ENCODE measurements at regions not wholly inside any gene's neighbourhood (a gene's known extent, or its start where the extent isn't known, plus 50 kb on each side); places are given as distances from the start of the nearest gene placed in this dataset.

DNA sequence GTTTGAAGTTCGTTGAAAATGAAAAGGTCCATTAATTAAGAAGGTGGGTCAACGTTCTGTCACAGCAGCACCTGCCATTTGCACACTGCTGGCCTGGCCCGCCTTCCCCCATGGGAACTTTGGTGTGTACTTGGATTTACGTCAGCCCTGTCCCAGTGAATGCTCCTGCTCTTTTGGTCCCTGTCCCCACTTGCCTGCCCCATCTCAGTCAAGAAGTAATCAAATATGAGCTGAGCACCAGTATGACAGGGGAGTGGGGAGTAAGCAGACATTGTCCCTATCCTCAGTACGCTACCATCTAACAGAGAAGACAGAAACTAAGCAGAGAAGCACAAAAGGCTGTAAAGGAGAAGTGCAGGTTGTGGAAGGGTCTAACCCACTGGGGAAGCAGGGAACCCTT is 65.1 kb downstream of the SLC4A3 start:
- no peak for DNase-seq (ENCODE audit: low read depth)

DNA sequence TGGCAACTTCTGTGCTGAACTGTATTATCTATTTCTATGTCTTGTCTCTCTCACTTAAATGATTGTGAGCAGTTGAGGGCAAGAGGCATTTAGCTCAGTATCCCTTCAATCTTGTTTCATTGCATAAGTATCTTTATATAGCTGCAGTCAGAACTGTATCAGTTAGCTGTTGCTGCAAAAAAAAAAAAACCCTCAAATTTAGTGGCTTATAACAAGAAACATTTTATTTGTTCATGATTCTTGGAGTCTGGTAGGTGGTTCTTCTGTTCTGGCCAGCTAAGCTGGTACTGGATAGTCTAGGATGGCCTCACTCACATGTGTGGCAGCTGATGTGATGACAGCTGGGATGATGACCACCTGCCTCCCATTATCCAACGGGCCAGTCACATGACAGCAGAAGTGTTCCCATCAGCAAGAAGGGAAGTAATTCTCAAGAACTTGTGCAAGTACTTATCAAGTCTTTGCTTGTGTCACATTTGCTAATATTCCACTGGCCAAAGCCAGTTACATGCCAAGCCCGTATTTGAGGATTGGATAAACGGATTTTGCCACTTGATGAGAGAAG is 67.8 kb downstream of the SLC4A3 start:
- no peak for DNase-seq (ENCODE audit: low read depth)

DNA sequence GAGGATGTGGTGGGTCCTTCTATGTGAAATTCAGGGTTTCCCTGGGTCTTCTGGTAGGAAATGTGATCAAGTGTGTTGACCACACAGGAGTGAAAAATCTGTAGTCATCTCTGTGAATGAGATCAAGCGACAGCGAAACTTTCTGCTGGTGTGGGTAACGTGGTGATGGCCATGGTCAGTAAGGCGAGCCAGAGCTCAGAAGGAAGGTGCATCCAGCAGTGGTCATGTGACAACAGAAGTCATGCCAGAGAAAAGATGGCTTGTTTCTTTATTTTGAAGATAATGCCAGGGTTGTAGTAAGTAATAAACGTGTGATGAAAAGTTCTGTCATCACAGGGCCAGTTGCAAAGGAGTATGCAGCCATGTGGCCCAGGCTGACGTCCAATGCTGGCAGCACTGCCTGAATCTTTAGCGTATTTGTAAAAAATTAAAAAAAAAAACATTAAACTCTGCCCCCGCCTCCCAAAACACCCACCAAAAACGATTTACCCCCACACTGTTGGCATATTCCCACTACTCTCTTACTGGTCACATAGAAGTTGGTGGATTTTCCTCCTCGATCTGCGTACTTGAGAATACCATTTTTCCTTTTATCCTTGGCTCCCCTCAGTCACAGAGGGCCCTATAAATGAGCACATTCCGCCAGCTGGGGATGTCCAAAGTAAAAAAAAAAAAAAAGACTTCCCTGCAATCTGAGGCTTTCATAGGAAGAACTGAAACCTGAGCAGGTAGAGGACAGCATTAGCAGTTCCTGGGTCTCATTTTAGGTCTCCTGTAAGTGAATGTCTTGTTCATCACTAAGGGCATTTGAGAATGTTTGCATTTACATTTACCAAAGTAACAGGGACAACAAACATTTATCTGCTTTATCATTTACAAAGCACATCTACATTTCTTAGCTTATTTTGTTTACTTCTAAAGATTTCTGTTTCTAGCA is 70.6 kb downstream of the SLC4A3 start:
- DNase-seq (ENCODE audit: low read depth) = no peak

DNA sequence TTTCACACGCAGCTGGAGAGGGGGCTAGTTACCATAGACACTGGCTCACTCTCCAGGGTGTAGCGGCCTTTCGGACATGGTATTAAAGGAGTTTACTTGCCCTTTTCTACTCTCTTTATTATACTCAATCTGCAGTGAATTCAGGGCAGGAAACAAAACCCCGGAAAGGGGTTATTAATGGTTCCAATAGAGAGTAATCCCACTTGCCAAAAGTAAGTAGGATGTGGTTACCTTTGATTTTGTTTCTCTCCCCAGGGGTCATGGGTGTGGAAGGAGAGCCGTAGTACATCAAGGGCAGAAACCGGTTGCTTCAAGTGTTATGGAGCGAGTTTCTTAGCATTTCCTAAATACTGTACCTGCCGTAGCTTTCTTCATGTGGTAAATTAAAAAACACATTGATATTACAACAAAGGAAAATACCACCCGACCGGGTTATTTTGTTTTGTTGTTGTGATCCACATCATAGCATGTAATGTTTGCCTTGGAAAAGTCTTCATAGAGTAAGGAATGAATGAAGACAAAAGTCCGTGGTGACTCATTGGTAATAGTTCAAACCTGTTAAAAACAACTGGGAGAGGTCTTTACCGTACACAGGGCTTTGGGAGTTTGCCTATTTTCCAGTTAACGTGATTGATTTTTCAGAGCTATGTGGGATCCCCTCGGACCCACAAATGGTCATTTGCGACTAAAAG is 71.5 kb downstream of the SLC4A3 start:
- no peak for DNase-seq (ENCODE audit: low read depth)

DNA sequence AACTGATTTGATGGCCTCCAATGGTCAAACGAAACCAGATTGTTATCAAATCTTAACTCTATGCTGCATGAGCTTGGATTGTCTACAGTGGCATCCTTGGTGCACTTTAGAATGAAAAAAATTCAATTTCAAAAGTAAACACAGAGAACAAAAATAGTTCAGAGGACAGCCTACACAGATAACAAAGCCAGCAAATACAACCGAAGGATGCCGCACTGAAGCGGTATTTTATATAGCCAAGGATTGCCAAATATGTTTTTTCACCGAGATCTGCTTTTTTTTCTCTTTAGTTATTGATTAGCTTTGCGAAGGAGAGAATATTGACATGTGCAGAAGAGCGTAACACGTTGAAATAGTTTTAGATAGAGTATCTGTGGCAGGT is 72.0 kb downstream of the SLC4A3 start:
- DNase-seq (ENCODE audit: low read depth) = no peak

DNA sequence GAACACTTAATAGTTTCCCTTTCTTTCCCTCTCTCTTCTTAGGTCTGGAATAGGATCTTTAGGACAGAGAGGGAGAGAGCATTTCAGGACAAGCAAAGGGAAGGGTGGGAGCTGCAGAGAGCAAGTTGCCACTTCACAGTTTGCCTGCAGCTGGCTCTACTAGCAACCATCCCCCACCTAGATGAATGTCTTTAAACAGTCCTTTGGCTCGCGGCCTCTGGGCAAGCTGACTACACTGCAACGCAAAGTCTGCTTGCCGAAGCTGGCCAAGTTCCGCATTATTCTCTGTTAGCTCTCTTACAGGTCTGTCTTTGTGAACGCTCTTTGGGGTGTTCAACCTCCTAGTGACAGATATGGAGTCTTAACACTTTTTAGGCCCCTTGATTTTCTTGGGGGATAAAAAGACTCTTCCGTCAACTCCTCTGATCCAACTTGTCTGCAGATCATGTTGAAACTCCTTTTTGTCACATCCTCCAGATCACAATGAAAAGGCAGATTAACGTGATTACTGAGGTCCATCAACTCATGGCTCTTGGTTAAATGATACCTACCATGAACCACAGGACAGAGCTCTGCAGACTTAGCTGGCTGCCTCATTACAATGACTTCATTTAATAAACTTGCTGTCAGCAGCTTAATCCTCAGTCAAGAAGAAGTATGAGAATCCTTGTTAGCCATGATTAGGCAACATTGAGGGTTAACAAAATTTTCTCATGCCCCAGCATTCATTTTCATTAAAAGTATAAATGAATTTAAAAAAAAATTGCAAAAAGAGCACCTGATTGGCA is 74.6 kb downstream of the SLC4A3 start:
- DNase-seq (ENCODE audit: low read depth) = no peak

DNA sequence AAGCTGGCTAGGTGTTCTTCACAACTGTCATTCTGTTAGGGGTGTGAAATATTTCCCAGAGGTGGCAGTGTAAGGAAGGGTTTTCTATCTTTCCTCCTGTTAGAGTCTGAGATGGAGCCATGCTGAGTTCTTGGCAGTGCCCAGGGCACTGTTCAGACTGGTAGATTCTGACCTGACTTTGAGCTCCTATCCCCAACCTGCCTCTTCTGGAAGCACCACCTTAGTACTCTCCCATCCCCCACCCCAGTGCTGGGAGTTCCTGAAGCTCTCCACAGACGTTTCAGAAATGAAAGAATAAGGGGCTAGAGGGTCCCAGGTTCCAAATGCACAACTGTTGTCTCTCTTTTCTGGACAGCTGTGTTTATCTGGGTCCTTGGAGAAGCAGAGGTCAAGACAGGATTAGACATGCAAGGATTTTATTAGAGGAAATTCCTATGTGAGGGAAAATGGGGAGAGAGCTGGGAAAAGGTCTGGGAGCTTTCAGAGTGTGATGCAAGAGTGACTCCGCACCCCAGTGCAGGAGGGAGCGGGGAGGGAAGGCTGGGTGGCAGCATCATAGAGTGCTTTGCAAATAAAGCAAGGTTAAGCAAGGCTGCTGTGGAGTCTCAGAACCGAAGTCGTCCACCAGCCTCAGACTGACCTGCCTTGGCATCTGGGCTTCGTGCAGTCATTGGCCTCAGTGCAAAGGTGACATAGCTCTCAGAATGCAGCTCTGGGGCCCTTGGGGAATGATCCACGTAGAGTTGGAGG is 75.5 kb downstream of the SLC4A3 start:
- DNase-seq (ENCODE audit: low read depth) = no peak

DNA sequence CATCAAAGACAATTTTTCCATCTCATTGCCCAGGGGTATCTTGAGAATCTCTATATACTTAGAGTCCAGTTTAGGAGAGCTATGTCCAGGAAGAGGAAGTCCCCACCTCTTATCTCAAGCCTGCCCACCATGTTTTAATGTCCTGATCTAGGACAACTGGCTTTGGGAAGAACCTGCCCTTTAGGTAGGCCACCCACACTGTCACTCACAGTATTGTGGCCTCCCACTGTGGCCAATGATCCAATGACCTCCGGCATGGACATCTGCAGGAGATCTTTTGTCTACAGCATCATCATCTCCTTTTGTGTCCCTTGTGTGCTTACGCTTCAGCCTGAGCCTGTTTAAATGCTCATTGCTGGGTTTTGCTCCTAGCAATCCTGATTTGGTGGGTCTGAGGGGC is 77.4 kb downstream of the SLC4A3 start:
- DNase-seq (ENCODE audit: low read depth) = no peak

DNA sequence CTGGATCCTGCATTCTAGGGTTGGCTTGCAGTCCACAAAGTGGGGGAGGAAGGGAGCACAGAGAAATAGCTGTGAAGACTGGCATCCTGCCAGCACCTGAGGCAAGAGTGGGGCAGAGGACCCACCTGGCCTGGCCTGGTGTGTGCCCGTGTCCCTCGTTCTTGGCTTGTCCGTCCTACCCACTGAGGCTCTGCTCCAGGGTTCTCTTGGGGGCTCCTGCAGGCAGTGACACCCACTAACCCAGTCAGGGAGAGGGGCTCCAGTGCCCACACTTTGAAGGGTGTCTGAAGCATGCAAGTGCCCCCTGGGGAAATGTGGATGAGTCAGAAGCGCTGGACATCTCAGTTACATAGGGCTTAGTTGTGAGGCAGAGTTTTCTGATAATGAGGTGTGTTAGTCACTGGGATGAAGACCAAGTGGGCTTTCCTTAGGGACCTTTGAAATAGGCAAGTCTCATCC is 79.4 kb downstream of the SLC4A3 start:
- no peak for DNase-seq (ENCODE audit: low read depth)

DNA sequence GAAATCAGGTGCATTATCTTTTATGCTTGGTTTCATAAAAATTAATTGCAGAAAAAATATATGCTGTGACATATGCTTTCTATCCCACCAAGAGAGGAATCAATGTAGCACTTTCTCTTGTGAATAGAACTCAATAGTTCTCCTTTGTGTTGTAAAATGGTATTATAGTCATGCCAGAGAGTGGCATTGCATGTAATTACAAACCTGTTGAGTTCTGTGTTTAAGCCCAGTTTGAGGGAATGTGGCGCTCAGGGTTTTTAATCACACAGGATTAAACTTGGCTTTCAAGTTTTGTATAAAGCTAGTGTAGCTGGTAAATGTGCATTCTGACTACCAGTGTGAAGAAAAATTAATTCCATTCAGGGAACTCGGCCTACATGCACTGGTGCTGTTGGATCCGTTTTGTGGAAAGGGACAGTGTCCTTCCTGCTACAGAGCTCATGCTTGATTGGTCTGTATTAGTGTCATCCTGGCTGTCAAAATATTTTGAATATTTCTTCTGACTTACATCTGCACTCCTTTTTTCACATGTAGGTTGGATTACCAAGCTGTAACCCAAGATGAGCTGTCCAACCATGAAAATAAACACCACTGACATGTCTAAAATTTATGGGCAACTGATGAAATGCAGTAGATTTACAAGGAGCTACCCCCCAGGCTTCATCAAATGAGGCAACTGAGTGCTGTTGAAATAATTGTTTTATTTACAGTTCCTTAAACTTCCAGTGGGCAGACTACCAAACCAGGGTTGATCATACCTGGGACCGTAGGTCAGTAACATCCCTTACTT is 80.3 kb downstream of the SLC4A3 start:
- no peak for DNase-seq (ENCODE audit: low read depth)

DNA sequence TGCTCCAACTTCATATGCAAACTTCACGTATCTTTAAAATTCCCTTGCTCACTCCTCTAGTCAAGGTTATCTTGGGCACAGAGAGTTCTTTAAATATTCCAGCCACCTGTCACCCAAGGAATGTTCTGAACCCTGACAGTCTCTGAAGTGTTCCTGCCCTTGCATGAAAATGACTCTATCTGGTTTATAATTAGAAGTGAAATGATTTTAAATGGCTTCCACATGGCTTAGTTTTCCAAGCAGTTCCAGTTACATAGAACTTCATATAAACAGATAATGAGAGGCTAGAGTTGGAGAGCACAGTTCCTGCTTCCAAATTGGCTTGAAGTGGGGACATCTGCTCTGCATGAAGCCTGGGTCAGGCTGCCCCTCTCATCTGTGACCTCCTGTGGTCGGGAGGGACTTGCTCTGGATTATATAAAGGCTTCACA is 81.9 kb downstream of the SLC4A3 start:
- no peak for DNase-seq (ENCODE audit: low read depth)

DNA sequence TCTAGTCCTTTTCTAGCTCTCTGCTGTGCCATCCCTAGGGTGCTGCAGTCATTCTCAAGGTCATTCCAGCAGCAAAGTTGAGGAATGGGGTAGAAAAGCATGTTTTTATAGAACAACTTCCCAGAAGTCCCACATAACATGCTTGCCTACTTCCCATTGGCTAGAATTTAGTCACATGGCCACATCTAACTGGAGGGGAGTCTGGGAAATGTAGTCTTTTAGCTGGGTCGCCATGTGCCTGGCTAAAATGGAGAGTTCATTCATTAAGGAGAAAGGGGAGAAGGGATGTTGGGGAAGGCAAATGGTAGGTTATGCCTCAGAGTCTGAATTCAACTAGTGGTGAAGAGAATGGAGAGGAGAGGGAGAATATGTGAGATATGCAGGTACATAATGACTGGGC is 85.7 kb downstream of the SLC4A3 start:
- DNase-seq (ENCODE audit: low read depth) = no peak

DNA sequence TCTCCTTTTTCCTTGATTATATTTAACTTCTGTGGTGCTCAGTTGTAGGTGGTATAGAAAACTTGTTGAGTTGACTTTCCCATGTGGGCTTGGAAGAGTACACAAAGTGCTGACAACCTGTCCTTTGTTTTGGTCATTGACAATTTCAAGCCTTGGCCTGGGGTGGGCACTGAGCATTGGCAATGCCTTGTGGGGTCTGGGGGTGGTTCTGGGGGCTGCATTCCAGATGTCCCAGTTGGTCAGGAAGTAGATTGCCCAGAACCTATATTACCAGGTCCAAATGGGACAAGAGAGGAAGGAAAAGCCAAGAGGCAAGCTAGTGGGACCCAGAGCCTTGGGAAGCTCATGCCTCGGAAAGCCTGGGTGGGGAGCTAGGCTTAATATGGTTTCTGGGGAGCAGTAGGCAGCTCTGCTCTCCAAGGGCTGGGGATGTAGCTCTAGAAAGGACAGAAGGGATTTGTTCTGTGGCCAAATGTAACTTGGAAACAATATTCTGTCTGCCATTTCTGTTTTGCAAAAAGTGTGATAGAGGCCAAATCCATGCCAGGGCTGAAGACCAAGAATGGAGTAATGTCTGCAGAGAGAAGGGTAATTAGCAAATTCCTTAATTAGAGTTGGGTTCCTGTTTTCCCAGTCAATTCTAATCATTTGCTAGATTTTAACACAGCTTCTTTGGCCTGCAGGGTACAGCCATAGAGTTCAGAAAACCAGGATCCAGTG is 87.4 kb downstream of the SLC4A3 start:
- DNase-seq (ENCODE audit: low read depth) = no peak

DNA sequence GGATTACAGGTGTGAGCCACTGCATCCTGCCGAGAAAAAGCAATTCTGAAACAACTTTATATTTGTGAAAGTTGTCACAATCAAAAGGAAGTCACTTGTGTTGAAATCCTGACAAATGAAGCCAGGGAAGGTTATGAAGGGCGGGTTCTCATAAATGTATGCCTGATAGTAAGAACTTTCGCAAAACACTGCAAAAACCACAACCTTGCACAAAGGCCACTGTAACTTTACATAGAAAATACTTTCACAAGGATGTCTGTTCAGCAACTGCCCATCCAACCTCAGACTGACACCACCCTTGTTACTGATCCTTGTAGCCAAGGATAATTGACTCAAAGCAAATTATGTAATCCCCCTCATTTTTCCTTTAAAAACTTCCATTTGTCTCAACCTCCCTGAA is 90.6 kb downstream of the SLC4A3 start:
- no peak for DNase-seq (ENCODE audit: low read depth)

DNA sequence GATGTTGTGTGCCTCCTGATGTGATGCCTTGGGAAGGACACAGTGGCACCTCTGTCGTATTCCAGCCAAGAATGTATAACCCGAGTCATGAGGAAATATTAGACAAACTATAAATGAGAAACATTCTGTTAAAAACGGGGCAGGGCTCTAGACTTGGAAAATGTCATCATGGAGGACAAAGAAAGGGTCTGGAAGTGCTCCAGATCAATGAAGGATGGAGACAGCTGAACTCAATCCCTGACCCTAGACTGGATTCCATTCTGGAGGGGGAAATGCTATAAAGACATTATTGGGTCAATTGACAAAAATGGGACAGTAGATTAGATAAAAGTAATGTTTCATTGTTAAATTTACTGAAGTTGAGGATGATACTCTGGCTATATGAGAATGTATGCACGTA is 92.1 kb downstream of the SLC4A3 start:
- no peak for DNase-seq (ENCODE audit: low read depth)

DNA sequence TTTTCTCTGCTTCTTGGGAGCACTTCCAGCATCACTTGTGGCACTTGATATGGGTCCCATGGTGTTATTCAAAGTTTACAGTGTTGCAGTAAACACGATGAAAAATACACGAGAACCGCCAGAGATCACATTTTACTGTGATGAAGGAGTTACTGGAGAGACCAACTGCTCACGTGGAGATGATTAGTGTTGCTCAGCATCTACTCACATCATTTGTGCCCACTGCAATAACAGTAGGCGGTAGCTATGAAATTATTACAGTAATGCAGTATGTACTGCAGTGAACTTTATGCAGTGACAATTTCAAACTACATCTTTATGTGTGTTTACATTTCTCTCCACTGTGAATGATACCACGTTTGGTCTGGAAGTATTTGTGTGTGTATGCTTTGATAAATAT is 93.5 kb downstream of the SLC4A3 start:
- DNase-seq (ENCODE audit: low read depth) = no peak

DNA sequence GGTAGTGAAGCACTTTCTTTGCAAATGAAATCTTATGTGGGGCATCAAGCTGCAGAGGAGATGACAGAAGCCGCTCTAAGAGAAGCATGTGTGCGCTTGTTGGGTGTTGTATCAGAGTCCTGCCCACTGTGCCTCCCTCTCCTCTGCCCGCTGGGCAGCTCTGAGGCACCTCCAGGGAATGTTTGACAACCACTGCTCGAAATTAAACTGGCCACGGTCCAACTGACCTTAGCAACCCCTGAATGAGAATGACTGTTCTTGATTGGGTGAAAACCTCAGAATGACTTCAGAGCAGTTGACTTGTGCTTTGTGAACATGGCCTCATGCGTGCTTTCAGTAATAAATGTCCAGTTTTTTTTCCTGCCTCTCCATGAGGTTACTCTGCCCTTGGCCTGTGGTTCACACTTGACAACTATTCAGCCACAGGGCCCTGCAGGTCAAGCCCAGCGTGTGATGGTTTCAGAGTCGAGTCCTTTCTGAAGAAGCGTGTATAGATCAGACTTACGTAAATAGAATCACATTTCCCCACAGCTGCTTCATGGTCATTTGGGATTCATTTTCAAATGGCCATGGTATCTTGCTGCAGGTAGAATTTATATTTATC is 94.9 kb downstream of the SLC4A3 start:
- DNase-seq (ENCODE audit: low read depth) = no peak

DNA sequence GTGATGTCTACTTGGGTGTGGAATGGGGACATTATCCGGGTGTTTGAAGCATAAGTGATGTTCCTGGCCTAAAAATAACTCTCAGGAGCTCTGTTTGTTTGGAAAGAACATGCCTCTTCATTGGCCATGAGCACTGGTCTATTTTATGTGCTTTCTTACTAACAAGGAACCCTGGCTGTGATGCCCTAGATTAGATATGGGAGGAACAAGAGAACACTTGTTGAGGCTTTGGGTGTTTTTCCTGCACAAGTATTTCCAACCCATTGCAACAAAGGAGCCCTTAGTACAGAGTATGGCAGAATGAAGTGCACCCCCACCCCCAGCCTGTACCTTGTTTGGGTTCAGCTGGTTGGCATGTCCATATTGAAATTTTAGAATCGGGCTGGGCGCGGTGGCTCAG is 95.9 kb downstream of the SLC4A3 start:
- no peak for DNase-seq (ENCODE audit: low read depth)

DNA sequence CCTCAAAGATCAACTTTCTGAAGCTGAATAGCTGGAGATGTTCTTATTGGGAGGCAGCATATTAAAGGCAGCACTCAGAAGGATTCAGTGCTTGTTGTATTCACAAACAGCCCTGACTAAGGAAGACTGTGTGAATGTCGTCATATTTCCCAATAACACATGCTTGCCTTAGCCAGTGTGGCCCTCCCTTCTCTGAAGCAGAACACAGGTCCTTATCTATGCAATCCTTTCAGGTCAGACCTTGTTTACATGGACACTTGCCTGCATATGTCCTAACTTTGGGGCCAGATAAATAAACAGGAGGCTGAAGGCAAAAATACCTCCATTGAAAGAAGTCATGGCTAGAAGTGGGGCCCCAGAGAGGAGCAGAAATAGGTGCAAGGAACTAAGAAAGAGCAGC is 97.2 kb downstream of the SLC4A3 start:
- DNase-seq (ENCODE audit: low read depth) = no peak

DNA sequence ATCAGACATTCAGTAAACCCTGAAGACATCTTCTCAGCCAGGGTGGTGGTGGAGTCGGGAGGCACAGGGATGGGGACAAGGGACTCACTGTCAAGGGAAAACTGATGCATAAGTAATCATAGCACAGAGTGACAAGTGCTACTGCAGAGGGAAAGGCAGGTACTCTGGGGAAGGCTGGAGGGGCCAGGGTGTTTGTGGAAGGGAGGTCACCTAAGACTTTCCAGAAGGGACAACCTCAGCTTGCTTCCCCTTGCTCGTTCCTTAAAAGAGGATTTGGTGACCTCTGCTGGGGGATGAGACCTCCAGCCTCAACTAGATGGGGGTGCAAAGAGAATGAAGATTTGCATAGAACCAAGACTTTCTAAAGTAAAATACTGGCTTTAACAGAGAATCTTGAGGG is 99.5 kb downstream of the SLC4A3 start:
- DNase-seq (ENCODE audit: low read depth) = no peak

Data from non-pigmented ciliary epithelial cell (primary cell).